ENCODE measurements at regions not wholly inside any gene's neighbourhood (a gene's known extent, or its start where the extent isn't known, plus 50 kb on each side); places are given as distances from the start of the nearest gene placed in this dataset.

- TF ChIP-seq CTCF (IDR thresholded peaks at IDR 0.05; ENCODE audit: insufficient read depth, low read length) (no peak), GABPA (IDR thresholded peaks at IDR 0.05; ENCODE audit: low read depth) (no peak), POLR2AphosphoS5 (IDR thresholded peaks at IDR 0.05; ENCODE audit: low read depth) (no peak)
Observed at GRCh38 chr22:48724899-48725298, 1102.8 kb downstream of the BRD1 start.

All from HL-60 (cell line).